ENCODE measurements at regions not wholly inside any gene's neighbourhood (a gene's known extent, or its start where the extent isn't known, plus 50 kb on each side); places are given as distances from the start of the nearest gene placed in this dataset.

DNA sequence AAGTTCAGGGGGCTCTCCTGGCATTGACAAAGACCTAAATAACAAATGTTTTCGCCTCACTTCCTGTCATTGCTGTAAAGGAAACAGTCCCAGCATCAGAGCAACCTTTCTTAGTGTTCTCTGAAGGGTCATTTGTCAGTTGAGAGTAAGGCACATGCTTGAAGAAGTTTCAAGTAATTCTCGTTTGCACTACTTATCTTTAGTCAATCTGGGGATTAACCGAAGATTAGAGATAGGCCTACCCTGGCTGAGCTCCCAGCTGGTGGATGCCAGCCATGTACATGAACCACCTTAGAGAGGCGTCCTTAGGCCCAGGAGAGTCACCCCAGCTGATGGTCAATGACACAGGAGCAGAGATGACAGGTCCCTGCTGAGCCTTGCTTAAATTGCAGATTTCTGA is 189.9 kb upstream of the PGRMC2 start:
- Histone ChIP-seq H3K27me3 (no peaks in the 10 kb centered on the region), H3K9me3 (no peaks in the 10 kb centered on the region), H3K36me3 (no peaks in the 10 kb centered on the region), H3K4me3 (no peak overlapping the region)
- DNase-seq, result no peak

DNA sequence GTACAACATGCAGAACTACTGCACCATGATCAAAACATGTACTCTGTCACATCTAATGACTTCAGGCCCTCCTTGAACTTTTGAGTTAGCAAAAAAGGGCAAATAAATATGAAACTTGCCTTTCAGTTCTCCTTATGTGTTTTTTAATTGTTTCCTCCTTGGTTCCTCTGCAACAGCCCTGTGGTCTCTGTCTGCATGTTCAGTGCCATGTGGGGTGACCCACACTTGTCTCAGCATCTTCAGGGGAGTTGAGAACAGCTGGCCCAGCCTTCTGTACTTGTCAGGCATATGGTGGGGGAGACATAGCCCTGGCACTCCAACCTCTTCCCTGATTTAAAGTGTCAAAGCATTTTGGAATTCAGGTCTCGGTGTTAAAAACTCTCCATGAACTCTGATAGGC is 188.0 kb upstream of the PGRMC2 start:
- Histone ChIP-seq H3K4me3 (no peak overlapping the region), H3K9me3 (no peaks in the 10 kb centered on the region), H3K27me3 (no peaks in the 10 kb centered on the region), H3K36me3 (no peaks in the 10 kb centered on the region)
- no peak for DNase-seq

DNA sequence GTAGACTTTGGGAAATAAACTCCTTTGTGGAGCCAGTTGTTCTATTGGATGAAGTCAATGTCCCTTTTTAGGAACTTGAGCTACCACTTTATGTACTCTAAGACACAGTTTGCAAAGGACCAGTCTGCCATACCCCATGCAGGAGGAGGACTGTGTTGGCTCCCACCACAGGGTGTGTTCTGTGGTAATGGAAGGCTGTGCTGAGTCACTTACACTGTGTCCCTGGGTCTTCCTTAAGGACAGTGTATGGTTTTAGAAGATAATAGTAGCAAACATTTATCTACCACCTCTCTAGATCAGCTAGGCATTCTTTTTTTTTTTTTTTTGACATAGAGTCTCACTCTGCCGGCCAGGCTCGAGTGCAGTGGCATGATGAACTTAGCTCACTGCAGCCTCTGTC is 184.0 kb upstream of the PGRMC2 start:
- Histone ChIP-seq H3K27me3 (no peaks in the 10 kb centered on the region), H3K9me3 (no peaks in the 10 kb centered on the region), H3K36me3 (no peaks in the 10 kb centered on the region), H3K4me3 (no peak overlapping the region)
- no peak for DNase-seq

DNA sequence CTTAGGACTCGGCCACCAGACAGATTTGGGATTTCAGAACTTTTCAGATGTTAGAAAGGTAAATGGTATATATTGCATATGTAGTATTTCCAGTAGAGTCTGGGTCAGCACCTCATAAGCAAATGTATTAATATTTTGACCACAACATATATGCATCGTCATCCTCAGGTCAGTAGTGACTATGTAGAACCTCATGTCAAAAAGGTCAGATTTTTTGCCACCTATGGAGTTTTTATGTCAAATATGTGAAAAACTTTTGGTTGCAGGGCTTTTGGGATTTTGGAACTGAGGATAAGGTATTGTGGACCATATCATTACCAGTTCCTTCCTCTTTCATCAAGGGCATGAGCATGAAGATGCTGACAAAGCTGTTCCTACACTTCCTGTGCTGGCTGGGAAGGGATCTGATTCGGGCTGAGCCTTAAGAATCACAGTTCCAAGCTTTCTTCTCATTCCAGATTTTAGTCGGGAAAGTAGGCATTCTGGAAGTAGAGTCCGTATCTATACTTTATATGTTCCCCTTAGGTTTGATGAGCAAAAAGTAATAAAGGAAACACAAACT is 183.0 kb upstream of the PGRMC2 start:
- DNase-seq, result no peak
- Histone ChIP-seq H3K4me3 (no peak overlapping the region), H3K9me3 (no peaks in the 10 kb centered on the region)

DNA sequence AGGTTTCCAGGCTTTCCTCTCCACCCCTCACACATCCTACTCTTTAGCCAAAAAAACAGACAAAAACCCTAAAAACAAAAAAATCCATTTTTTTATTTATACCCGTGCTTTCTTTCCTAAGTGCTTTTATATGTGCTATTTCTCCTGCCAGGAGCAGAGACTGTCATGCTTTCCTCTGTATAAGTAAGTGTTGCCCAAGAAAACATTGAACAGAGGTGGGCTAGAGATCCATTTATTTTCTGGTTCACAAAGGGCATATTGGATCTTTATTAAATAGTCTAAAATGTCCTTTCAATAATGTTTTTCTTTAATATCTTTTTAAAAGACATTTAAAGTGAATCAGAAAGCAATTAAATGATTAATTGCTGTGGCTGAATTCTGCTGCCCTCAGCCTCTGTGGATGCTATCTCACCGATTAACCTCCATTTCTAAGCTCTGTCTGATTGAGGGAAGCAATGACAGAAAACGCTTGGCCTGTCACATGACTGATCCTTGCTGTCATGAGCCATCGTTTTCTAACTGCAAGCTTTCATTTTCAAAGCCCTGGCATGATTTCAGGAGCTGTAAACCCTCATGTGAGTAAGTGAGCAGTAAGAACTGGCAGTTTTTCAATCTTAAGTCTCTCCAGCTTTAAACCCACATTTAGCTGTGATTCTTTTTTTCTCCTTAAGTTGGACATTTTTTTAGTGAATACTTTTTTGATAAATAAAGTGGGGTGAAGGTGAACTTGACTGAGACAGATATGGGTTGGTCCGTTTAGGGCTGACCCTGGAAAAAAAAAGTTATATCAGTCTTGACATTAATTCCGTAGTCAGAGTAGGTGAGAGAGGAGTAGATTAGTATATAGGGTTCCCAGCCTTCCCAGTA is 180.7 kb upstream of the PGRMC2 start:
- H3K9me3 ChIP-seq, result no peaks in the 10 kb centered on the region
- DNase-seq, result peak; percentile 74
- H3K4me3 ChIP-seq, result no peak overlapping the region
- H3K36me3 ChIP-seq, result no peaks in the 10 kb centered on the region
- no peaks in the 10 kb centered on the region for H3K27me3 ChIP-seq

More for the DNA sequence above, 183.0 kb upstream of the PGRMC2 start:
- Histone ChIP-seq H3K36me3 (no peaks in the 10 kb centered on the region), H3K27me3 (no peaks in the 10 kb centered on the region)

DNA sequence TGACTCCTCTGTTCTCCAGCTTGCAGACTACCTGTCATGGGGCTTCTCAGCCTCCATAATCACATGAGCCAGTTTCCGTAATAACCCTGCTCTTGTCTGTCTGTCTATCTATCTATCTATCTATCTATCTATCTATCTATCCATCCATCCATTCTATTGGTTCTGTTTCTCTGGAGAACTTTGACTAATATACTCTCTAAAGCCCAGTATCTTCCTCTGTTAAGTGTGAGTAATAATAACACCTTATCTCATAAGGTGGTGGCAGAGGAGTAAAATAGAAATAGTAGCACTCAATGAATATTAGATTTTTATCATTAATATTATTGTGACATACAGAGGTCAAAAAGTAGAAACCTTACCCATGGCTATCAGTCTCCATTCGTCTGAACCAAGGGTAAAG is 177.9 kb upstream of the PGRMC2 start:
- Histone ChIP-seq H3K27me3 (no peaks in the 10 kb centered on the region), H3K4me3 (no peak overlapping the region), H3K9me3 (no peaks in the 10 kb centered on the region), H3K36me3 (no peaks in the 10 kb centered on the region)
- DNase-seq, result no peak

DNA sequence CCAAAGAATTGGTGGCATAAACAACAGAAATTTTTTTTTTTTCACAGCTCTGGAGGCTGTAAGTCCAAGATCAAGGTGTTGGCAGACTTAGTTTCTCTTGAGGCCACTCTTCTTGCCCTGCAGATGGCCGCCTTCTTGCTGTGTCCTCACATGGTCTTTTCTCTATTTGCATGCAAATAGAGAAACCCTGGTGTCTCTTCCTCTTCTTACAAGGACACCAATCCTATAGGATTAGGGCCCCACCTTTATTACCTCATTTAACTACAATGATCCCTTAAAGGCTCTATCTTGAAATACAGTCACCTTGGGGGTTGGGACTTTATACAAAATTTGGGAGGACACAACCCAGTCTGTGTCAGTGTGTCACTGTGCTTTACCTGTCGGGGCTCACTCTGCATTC is 175.4 kb upstream of the PGRMC2 start:
- DNase-seq, result no peak
- Histone ChIP-seq H3K36me3 (no peaks in the 10 kb centered on the region), H3K9me3 (no peaks in the 10 kb centered on the region), H3K27me3 (no peaks in the 10 kb centered on the region), H3K4me3 (no peak overlapping the region)

DNA sequence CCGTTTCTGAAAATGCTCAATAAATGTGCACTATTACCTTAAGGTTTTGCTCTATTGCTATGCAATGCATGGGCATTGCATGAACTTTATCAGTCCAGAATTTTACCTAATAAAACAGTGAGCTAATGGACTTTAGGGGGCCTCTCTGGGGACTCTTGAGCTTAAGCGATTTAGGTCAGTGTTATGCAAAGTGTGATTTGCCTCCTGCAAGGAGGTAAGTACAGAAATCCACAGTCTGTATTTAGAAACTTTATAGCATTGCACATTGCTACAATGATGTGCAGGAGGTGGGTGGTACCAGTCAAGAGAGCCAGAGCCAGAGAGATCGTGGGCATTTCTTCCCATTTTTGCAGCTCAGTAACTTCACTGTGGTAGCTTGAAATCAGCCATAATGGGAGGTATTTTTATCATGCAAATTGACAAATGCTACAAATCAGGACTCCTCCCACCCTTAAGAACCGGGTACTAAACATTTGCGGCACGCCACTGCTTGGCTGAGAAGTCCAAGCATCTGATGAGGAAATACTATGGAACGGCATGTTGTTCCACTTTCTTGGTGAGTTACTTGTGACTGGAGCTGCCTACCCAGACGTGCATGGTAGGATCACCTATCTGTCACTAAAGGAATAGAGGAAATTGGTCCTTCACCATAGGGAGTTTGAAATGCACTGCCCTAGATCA is 174.6 kb upstream of the PGRMC2 start:
- no peaks in the 10 kb centered on the region for H3K36me3 ChIP-seq

DNA sequence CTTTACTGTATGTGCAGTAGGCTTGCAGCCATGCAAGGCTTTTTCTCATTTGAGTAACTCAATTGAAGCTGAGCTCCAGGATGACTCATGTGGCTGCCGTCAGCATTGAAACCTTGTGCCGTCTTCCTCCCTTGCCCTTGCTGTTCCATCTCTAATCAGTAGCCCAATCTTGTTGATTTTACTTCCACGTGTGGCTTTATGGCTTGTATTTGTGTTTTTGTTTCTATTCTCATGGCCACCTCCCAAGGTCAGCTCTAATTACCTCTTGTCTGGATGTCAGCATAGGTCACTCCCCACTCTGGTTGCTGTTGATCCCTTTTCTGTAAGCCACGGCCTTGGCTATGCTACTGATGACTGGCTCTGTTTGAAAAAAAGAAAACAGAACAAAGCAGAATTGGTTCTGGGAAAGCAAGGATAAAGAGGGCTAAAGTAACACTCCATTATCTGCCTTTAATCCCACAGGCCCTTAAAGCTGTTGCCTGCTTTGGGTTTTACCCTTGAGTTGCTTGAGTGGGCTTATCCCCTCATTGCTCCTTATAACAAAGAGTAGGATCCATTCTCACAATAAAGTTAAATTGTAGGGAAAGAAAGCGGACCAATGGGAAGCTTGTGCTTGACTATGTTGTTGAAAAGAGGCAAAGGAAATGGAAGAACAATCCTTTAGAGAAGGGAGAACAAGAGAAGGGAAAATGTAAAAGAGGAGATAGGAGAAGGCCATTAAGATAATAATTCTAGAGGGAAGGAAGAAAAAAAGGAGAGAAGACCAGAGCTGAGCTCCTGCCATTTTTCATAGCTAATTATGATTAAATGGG is 173.9 kb upstream of the PGRMC2 start:
- H3K9me3 ChIP-seq, result no peaks in the 10 kb centered on the region
- H3K27me3 ChIP-seq, result no peaks in the 10 kb centered on the region
- H3K36me3 ChIP-seq, result no peaks in the 10 kb centered on the region
- DNase-seq, result peak; percentile 71
- H3K4me3 ChIP-seq, result no peak overlapping the region

More for the DNA sequence above, 174.6 kb upstream of the PGRMC2 start:
- no peak for DNase-seq
- Histone ChIP-seq H3K4me3 (no peak overlapping the region), H3K27me3 (no peaks in the 10 kb centered on the region), H3K9me3 (no peaks in the 10 kb centered on the region)

DNA sequence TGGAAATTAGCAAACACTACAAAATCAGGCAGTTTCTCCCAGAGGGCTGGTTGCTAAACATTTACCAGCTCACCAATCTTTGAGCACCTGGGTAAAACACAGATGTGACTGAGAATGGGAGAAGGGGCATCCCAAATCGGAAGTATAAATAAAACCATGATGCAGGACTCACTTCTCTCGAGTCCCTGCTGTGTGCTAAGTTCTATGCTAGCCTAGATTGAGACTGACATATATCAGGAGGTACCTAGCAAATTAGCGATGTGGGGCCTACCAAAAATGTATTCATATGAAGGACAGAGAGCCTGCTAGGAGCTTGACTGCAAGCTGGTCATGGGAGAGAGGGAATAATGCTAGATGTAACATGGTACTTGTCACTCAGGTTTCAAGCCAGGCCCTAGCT is 171.9 kb upstream of the PGRMC2 start:
- no peaks in the 10 kb centered on the region for H3K9me3 ChIP-seq
- no peak for DNase-seq

DNA sequence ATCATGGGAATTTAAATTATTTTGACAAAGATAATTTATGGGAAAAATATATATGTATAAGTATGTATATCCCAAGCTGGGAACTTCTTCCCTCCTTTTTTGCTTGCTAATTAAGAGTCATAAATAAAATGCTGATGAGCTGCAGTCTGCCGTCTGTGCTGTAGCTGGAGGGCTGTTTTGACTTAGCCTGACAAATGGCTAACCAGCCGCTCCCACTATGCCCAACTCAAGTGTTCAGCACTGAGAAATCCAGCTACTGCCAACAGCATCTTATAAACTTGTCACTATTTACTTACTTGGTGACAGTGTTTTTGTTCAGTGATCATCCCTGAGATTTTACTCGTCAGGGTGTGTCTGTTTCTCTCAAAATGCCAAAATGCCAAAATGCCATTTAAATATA is 171.2 kb upstream of the PGRMC2 start:
- H3K27me3 ChIP-seq, result no peaks in the 10 kb centered on the region
- H3K9me3 ChIP-seq, result no peaks in the 10 kb centered on the region
- no peak for DNase-seq
- no peak overlapping the region for H3K4me3 ChIP-seq
- H3K36me3 ChIP-seq, result no peaks in the 10 kb centered on the region

More for the DNA sequence above, 171.9 kb upstream of the PGRMC2 start:
- no peaks in the 10 kb centered on the region for H3K36me3 ChIP-seq
- H3K4me3 ChIP-seq, result no peak overlapping the region
- no peaks in the 10 kb centered on the region for H3K27me3 ChIP-seq

DNA sequence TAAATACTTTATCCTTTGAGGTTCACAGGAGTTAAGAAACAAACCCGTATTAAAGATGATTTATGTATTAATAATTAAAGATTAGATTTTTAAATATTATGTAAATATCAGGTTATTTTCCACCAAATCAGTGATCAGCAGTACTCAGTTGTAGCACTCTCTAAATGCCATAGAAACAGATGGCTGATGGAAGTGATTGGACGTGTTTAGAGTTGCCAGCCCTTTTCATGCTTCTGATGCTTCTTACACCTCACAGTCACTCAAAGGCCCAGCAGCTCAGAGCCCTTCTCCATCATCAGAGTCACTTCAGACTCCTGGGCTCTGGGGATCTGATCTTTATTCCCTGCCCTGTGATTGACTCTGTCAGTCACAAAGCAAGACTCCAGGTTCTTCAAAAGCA is 170.1 kb upstream of the PGRMC2 start:
- Histone ChIP-seq H3K36me3 (no peaks in the 10 kb centered on the region), H3K27me3 (no peaks in the 10 kb centered on the region), H3K4me3 (no peak overlapping the region), H3K9me3 (no peaks in the 10 kb centered on the region)
- no peak for DNase-seq

DNA sequence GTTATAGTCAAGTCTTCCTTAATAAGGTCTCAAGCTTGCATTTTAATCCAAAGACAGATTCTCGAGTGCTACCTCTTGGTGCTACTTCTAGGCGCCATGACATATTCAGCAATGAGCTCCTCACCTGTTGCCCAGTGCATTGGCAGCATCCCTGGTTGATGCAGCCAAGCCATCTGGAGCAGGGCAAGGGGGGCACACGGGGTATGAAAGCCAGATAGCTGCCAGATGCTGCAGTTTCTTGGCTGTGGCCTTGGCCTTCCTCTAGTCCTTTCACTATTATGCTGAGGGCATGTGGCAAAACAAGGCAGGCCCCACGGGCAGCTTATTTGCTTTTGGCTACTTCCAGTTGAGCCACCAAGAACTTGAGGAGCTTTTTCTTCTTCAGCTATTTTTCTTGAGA is 168.6 kb upstream of the PGRMC2 start:
- no peaks in the 10 kb centered on the region for H3K27me3 ChIP-seq
- no peaks in the 10 kb centered on the region for H3K9me3 ChIP-seq
- no peak for DNase-seq
- no peak overlapping the region for H3K4me3 ChIP-seq
- no peaks in the 10 kb centered on the region for H3K36me3 ChIP-seq

DNA sequence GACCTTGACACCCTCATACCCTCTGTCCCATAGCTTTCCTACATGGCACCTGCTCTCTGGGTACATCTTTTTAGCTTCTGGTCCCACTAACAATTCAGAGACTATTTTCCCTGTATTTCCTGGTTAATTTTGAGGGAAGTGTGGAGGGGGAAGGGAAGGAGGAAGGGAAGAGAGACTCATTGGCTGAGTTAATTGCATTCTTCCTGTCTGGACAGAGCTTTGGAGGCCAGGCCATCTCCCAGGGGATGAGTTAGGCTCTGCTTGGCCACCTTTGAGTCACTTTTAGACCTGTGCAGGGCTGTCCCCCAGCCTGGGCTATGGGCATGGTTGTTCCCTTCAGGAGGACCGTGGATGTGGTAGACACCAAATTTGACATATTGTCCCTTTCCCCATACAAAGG is 167.9 kb upstream of the PGRMC2 start:
- no peaks in the 10 kb centered on the region for H3K9me3 ChIP-seq
- no peaks in the 10 kb centered on the region for H3K36me3 ChIP-seq
- no peak overlapping the region for H3K4me3 ChIP-seq
- no peak for DNase-seq
- H3K27me3 ChIP-seq, result no peaks in the 10 kb centered on the region

DNA sequence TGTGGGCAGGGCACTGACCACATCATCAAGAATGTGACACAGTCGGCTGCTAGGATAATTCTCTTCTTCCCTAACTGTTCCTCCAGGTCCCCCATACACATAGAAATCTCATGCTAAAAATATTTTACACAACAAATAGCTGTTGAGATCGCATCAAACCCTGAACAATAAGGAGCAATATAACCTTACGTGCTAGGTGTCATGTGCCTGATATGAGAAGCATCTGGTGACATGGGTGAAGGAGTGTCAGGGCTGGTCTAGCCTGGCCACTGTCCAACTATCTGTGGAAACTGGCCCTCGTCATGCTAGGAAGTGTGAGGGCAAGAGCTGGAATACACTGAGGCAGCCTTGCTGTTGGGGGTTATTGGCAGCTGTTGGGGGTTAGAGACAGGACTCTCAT is 167.3 kb upstream of the PGRMC2 start:
- H3K4me3 ChIP-seq, result no peak overlapping the region
- no peaks in the 10 kb centered on the region for H3K36me3 ChIP-seq

DNA sequence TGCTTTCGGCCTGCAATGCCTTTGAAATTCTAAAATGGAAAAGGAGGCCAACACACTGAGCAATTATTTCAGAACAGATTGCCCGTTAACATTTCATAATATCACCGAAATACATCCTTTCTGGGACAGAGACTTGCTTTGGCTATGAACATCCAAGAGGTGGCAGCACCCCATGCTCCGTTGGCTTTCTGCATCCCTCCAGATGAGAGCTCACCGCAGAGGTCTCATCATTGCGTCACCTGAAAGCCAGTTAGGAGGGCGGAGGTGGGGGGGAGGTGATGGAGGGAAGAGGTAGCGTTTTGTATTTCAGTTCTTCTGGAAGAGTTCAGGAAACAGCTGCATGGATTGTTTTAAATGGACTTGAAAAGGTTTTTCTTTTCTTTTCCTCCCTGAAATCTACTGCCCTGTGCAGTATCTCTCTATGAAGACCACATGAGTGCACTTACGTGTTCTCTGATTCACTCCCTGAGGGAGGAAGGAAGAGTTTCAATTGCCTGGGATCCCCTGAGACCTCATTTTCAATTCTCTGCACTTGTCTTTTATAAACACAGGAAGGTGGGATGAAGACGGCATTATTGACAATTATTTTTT is 166.8 kb upstream of the PGRMC2 start:
- peak; percentile 83 for DNase-seq
- no peaks in the 10 kb centered on the region for H3K9me3 ChIP-seq
- H3K27me3 ChIP-seq, result no peaks in the 10 kb centered on the region
- H3K36me3 ChIP-seq, result no peaks in the 10 kb centered on the region
- no peak overlapping the region for H3K4me3 ChIP-seq

More for the DNA sequence above, 167.3 kb upstream of the PGRMC2 start:
- Histone ChIP-seq H3K9me3 (no peaks in the 10 kb centered on the region), H3K27me3 (no peaks in the 10 kb centered on the region)
- DNase-seq, result no peak

DNA sequence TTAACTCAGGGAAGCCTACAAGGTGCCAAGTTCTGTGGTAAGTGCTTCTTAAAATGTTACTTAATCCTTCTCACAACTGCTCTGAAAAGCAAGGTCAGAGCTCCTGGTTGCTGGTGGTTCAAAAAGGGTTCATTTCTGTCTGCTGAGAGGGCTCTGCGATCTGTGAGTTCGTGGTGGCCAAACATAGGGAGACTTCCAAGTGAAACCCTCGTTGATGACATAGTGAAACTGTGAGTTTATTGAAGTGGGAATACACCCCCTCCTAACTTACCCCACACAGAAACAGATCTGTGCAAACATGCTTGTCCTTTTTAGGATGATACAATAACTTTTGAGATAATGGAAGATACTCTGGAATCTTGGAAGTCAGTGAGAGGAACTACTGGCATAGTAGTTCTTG is 164.8 kb upstream of the PGRMC2 start:
- DNase-seq, result no peak
- Histone ChIP-seq H3K36me3 (no peaks in the 10 kb centered on the region), H3K9me3 (no peaks in the 10 kb centered on the region), H3K27me3 (no peaks in the 10 kb centered on the region), H3K4me3 (no peak overlapping the region)
